Parathyroid adenoma (tissue), 2 donors: ENCODE measurements at regions not wholly inside any gene's neighbourhood (a gene's known extent, or its start where the extent isn't known, plus 50 kb on each side); places are given as distances from the start of the nearest gene placed in this dataset.

Experiments
- H2AFZ ChIP-seq: fragments of 300-600 bp; sonication (generic); one replicate; pipeline ENCODE4 v1.7.0; 2017; ENCODE audit warnings: antibody characterized with exemption, mild to moderate bottlenecking
- H3K27ac ChIP-seq: fragments of 300-600 bp; sonication (generic); one replicate; pipeline ENCODE4 v1.7.0; 2017
- H3K27me3 ChIP-seq: fragments of 300-600 bp; sonication (generic); one replicate; pipeline ENCODE4 v1.7.0; 2017; ENCODE audit warnings: low read length; ENCODE audit not compliant: control insufficient read depth, insufficient read depth
- H3K36me3 ChIP-seq: fragments of 300-600 bp; sonication (generic); one replicate; pipeline ENCODE4 v1.7.0; 2017; ENCODE audit warnings: low read length; ENCODE audit not compliant: control insufficient read depth, insufficient read depth
- H3K4me1 ChIP-seq: fragments of 300-600 bp; sonication (generic); one replicate; pipeline ENCODE4 v1.7.0; 2017; ENCODE audit warnings: control low read depth
- H3K4me2 ChIP-seq: fragments of 300-600 bp; sonication (generic); one replicate; pipeline ENCODE4 v1.7.0; 2017; ENCODE audit warnings: low read length
- H3K4me3 ChIP-seq: fragments of 300-600 bp; sonication (generic); one replicate; pipeline ENCODE4 v1.7.0; 2017; ENCODE audit warnings: low read depth, low read length
- H3K79me2 ChIP-seq: fragments of 300-600 bp; sonication (generic); one replicate; pipeline ENCODE4 v1.7.0; 2017; ENCODE audit warnings: control low read depth
- H3K9ac ChIP-seq: fragments of 300-600 bp; sonication (generic); one replicate; pipeline ENCODE4 v1.7.0; 2017; ENCODE audit warnings: mild to moderate bottlenecking
- H3K9me3 ChIP-seq: fragments of 300-600 bp; sonication (generic); one replicate; pipeline ENCODE4 v1.7.0; 2017; ENCODE audit warnings: low read length; ENCODE audit not compliant: control insufficient read depth
- CTCF ChIP-seq: fragments of 300-600 bp; sonication (generic); IDR thresholded peaks from one replicate; pipeline ENCODE4 v1.7.0; 2017; ENCODE audit warnings: antibody characterized with exemption, mild to moderate bottlenecking
- donor health status: primary hyperparathyroidism.

- Histone ChIP-seq H3K79me2 (no peaks in the 10 kb centered on the region), H3K9ac (no peak overlapping the region), H3K27ac (no peak overlapping the region), H3K9me3 (no peaks in the 10 kb centered on the region), H3K4me1 (no peaks in the 10 kb centered on the region), H3K27me3 (no peaks in the 10 kb centered on the region), H2AFZ (no peak overlapping the region), H3K4me3 (no peak overlapping the region), H3K36me3 (no peaks in the 10 kb centered on the region), H3K4me2 (no peak overlapping the region)
- no peak for TF ChIP-seq CTCF
Measured at GRCh38 chr4:119683518-119683917, 54.9 kb upstream of the PDE5A start.

- Histone ChIP-seq H3K4me2 (no peak overlapping the region), H3K4me1 (no peaks in the 10 kb centered on the region), H3K79me2 (no peaks in the 10 kb centered on the region), H3K27me3 (no peaks in the 10 kb centered on the region), H3K27ac (no peak overlapping the region), H3K9me3 (no peaks in the 10 kb centered on the region), H3K36me3 (no peaks in the 10 kb centered on the region), H2AFZ (no peak overlapping the region), H3K4me3 (no peak overlapping the region), H3K9ac (no peak overlapping the region)
- TF ChIP-seq CTCF: no peak
Measured at GRCh38 chr4:119682099-119682498, 53.5 kb upstream of the PDE5A start.

DNA sequence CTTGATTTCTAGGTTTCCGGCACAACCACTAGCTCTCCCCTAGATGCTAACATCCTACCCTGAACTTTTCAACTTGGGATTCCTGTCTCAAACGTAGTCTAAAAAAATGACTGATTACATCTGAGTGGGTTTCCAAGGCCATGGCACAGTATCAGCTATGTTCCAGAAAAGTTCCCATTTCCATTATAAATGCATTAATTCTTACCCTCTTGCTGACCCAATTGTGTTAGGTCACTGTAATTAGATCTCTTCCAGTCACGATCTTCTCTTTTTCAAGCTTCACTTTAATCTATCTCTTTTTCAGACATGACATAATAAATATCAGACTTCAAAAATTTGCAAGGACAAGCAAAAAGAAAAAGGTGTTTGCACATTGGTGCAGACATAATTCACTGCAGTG, 50.6 kb upstream of the PDE5A start:
- Histone ChIP-seq H2AFZ (no peak overlapping the region), H3K79me2 (no peaks in the 10 kb centered on the region), H3K4me2 (no peak overlapping the region), H3K27me3 (no peaks in the 10 kb centered on the region), H3K36me3 (no peaks in the 10 kb centered on the region), H3K4me1 (no peaks in the 10 kb centered on the region), H3K27ac (no peak overlapping the region), H3K9ac (no peak overlapping the region), H3K9me3 (no peaks in the 10 kb centered on the region), H3K4me3 (no peak overlapping the region)
- TF ChIP-seq CTCF: no peak

DNA sequence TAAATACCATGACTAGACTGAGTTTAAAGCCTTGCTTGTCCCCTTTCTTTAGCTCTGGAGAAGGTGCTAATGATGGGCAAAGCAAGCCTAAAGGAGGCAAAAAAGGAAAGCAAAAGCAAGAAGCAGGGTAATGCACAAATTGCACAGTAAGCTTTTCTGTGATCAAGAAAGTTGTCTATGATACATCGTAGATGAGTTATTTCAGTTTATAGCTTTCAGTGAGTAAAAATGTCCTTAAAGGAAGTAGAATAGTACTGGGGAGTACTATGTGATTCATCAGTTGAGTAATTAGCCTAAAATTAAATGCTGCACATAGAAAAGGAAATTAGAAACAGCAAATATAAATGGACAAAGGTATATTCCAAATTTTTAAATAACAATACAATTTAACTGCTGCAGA, 50.2 kb upstream of the PDE5A start:
- H3K4me2 ChIP-seq: no peak overlapping the region
- TF ChIP-seq CTCF: no peak
- H3K4me1 ChIP-seq: no peaks in the 10 kb centered on the region
- H2AFZ ChIP-seq: no peak overlapping the region
- no peaks in the 10 kb centered on the region for H3K79me2 ChIP-seq
- H3K36me3 ChIP-seq: no peaks in the 10 kb centered on the region
- no peak overlapping the region for H3K9ac ChIP-seq
- no peaks in the 10 kb centered on the region for H3K9me3 ChIP-seq
- H3K27ac ChIP-seq: no peak overlapping the region
- H3K4me3 ChIP-seq: no peak overlapping the region
- no peaks in the 10 kb centered on the region for H3K27me3 ChIP-seq
